Suppressor macrophage (primary cell): ENCODE measurements at regions not wholly inside any gene's neighbourhood (a gene's known extent, or its start where the extent isn't known, plus 50 kb on each side); places are given as distances from the start of the nearest gene placed in this dataset.
"Not testable (repeated sequence)": the region's sequence is repeated elsewhere in the genome, so short reads cannot be mapped to it uniquely, and the experiment has no call there.

ENCODE experiments used
- DNase-seq, 4 experiments: peaks; one replicate each; pipeline ENCODE4 v3.0.0-alpha.2; 2020 to 2022

DNA sequence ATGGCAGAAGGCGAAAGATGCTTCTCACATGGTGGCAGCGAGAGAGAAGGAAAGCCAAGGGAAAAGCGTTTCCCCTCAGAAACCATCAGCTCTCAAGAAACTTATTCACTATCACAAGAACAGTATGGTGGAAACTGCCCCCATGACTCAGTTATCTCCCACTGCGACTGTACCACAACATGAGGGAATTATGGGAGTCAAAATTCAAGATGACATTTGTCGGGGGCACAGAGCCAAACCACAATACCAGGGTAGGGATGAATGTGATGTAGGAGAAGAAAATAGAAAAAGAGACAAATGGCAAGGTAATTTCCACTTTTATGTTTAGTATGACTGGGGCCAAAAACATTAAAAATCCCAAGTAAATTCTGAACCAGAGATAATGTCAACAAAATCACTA is 216.8 kb downstream of the TRIM36 start:
- DNase-seq, result no peak

DNA sequence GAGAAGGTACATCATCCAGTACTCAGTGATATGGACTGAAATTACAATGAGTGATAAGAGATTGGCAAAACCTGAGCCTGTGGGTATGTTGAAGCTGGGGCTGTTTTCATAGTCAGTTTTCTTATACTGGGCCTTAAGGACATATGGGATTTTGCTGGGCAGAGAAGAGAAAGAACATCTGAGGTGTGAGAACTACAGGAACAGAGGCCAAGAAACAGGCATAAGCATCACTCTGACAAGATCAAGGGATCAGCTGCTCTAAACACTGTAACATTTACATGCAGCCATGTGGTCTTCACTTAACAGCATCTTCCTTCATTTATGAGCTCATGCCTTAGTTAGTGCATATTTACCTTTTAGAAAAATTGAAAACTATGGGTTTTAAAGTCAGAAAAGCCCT is 220.0 kb downstream of the TRIM36 start:
- DNase-seq, result no peak

DNA sequence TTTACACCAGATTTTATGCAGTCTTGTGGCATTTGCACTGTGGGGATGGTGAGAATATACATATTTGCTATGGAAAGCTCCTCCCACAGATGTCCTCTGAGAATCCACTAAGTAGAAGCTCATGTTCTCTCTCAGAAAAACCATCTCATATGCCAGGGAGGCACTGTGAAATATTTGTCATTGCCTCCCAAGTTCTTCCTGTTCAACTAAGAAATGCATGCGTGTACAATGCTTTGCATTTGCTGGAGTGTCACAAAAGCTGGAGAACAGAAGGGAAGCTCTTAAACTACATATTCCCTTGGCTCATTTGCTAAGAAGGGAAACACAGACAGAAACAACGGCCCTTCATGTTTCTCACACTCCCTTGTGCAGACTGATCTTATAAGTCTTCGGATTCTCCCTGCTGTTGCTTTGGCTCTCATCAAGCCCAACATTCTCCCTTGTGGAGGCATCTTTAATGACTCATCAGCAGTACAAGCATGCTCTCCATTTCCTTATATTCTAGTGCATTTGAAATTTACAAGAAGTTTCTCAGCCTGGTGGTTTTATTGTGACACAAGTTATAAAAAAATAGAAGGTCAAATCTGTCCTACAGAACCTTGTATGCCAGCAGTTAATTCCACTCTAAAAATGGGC is 220.6 kb downstream of the TRIM36 start:
- DNase-seq, result no peak

DNA sequence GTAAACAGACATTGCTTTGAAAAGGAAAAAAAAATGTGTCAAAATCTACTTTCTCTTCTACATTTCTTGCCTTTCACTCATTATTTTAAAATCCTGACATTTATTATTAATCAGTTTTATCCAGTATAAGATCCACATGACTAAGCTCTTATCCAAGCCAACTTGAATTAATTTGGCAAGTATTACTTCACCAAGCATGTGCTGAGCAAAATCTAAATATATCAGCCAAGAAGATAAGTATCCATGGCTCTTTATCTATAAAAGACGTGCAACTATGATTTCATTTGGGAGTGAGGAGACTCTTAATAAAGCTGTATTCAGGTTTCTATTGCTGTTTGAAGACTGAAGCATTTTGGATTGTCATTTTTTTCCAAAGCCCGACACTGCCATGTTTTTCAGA is 221.3 kb downstream of the TRIM36 start:
- no peak for DNase-seq

DNA sequence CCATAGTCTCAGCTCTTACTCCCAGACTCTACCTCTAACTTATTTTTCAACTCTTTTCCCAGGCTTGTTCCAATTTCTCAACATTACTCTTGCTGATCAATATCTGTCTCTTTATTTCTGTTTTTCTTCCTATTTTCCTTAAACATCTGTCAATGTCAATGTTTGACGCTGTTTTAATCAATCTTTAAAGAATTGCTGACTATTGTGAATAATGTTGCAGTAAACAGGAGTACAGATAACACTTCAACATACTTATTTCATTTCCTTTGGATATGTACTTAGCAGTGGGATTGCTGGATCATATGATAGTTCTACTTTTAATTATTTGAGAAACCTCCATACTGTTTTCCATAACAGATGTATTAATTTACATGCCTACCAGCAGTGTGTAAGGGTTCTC is 229.0 kb downstream of the TRIM36 start:
- no peak for DNase-seq

DNA sequence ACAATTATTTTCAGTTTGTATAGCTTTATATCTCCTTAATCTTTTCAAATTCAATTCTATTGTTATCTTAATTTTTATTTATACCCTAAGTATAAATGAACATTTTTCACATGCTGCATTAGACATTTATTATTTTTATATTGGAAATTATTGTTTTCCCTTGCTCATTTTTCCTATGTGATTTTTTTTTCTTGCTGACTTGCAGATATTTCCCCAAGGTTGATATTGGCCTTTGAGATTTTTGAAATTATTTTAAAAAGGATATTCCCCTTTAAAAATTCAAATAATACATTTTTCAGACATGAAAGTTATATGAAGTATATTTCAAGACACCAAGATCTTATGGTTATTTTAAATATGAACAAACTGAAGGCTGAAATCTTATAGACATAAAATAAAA is 234.2 kb downstream of the TRIM36 start:
- DNase-seq, result no peak

DNA sequence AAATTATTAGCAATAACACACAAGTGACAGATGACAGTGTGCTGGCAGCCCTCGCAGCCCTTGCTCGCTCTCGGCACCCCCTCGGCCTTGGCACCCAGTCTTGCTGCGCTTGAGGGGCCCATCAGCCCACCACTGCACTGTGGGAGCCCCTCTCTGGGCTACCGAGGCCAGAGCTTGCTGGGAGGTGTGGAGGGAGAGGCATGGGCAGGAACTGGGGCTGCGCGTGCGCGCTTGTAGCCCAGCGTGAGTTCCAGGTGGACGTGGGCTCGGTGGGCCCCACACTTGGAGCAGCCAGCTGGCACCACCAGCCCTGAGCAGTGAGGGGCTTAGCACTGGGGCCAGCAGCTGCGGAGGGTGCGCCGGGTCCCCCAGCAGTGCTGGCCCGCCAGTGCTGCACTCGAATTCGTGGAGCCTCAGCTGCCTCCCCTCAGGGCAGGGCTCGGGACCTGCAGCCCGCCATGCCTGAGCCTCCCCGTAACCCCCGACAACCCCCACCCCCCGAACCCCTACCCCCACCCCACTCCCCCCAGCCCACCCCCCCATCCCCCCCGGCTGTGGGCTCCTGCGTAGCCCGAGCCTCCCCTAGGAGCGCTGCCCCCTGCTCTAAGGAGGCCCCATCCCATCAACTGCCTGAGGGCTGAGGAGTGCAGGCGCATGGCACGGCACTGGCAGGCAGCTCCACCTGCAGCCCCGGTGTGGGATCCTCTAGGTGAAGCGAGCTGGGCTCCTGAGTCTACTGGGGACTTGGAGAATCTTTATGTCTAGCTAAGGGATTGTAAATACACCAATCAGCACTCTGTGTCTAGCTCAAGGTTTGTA is 240.9 kb downstream of the TRIM36 start:
- no peak for DNase-seq

DNA sequence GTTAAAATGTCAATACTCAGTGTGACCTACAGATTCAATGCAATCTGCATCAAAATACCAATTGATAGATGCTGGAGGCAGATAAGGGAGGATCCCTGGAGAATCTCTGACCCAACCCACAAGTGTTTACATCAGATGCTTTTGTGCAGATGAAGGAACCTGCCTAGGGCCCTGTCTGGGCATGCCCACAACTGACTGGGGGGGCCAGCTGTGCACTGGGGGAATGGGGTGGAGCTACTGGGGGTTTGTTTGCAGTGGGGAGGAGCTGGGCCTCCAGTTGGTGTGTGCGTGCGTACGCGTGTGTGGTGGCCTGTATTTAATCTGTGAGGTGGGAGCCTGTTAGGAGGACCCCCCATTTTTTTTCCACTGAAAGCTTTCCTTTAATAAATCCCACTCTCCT is 244.9 kb downstream of the TRIM36 start:
- DNase-seq, result no peak

DNA sequence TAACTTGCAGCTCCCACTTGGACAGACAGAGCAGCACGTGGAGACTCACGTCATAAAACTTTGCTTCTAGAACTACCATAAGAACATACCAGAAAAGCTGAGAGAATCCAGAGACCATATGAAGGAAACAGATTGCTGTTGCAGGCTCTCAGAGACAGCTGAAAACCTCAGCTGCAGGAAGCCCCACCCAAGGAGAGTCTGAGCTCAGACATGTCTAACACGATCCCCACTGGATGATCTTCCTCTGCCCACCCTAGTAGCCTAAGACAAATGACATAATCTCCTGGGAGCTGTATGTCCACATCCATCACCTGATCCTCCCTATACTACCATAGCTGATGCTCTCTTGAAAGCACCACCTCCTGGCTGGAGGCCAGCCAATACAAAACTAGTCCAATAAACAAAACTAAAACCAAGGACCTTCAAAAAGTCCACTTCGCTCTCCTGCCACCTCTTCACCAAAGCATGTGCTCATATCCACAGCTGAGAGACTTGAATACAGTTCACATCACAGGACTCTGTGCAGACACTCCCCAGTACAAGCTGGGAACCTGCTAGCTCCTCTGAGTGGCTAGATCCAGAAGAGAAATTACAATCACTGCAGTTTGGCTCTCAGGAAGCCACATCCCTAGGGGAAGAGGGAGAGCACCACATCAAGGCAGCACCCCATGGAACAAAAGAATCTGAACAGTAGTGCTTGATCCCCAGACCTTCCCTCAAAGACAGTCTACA is 257.4 kb downstream of the TRIM36 start:
- no peak for DNase-seq

DNA sequence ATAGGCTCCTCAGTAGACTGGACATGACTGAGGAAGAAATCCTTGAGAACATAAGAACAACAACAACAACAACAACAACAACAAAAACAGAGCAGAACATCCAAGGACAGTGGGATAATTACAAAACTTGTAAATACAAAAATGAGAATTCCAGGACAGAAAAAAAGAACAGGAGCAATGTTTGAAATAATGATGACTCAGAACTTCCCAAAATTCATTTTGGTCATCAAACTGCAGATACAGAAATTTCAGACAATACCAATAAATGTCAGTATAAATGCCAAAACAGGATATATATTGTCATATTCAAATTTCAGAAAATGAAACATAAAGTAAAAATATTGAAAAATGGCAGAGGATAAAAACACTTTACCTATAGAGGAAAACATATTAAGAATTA is 259.0 kb downstream of the TRIM36 start:
- DNase-seq, result no peak

DNA sequence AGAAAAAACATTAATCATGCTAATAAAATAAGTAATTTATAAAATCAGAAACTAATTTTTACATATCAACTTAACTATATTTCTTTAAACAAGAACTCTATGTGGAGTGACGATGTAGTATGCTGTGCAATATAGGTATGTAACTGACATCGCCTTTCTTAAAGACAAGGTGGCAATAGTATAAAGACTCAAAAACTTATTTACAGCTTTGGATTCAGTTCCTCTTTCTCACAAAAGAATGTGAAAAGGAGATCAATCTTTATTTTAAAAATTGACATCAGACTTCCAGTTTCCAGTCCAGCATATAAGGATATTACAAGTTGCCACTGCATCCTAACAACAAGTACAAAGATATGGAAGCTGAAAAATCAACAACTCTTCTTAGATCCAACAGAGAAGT is 260.3 kb downstream of the TRIM36 start:
- no peak for DNase-seq

DNA sequence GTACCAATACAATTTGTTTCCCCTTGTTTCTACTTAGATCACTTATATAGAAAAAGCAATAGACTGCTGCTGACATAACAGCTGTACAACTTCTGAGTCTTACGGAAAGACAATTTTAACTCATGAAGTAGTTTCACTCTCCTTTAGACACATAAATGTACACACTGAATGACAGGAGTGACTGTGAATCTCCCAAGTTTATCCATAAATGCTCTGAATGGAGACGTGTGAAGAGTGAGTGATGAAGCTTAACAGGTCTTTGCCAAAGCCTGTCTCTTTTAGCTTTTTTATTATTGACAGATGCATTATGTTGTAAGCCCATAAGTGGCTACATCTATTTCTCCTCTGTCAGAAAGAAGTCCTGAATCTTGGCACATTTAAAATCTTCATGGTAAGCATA is 265.9 kb downstream of the TRIM36 start:
- DNase-seq, result no peak

DNA sequence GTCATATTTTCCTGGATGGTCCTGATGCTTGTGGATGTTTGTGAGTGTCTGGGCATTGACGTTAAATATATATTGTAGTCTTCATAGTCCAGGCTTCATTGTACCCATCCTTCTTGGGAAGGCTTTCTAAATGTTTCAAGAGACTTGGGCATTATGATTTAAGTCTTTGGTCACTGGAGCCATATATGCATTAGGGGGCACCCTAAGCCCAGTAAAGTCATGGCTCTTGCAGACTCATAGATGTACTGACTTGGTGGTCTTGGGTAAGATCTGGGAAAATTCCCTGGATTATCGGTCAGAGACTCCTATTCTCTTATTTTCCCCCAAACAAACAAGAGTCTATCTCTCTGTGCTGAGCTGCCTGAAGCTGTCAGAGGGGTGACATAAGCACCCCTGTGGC is 271.1 kb downstream of the TRIM36 start:
- DNase-seq, result no peak

DNA sequence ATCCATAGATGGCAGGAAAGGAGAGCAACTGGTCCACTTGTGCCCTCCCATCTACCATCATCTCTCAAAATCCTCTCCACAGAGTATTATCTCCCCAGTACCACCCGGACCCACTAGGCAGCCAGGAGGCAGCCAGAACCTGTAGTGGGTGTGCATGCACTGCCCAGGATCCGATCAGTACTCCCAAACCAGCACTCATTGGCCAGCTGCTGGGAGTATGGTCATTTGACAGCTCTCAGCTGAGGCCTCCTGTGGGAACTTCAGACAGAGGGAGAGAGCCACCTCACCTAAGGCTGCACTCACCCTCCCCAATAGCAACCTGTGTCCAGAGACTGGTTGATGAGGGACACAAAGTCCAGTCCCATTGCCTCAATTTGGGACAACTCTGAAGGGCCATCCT is 286.0 kb downstream of the TRIM36 start:
- DNase-seq, result no peak

DNA sequence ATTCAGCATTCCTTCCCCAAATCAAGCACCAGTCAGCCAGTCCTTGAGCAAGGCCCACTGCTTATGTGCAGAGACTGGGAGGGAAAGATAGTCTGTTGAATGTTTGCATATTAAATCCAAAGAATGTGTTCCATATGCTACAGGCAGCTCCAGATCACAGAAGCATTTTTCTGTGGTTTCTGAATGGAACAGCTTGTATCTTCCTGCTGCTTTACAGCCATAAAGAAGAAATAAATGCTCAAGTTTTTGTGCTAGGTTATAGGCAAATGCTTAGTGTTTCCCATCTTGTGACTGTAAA is 310.3 kb downstream of the TRIM36 start:
- no peak for DNase-seq

DNA sequence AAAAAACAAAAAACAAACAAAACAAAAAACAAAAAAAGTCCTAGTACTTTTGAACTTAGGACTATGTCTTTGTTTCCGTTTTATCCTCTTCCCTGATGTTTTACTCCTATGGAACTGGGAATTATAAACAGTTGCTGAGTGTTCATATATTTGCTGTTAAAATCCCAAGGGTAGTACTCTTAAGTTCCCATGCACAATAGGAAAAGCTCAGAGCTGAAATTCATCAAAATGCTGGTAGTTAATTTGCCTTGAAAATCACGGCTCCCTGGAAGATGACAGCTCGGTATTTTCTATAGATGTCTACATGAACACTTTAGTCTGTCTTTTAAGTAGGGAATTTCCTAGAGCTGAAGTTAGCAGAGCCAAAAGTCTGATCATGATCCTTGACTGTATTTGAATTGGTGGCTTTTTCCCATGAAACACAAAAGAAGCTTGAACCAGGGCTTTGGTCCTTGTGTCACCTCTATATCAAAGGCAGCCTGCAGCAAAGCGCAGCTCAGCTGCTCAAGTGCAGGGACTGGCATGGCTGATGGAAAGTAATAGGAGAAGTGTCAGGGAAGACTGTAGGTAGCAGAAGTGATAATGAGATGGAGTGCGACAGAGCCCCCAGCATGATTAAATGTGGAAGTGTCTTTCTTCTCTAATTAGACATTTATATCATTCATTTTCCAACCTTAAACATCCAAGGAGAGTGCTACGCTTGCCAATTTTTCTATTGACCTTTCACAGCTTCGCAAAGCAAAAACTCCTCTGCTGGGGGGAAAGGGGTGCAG is 310.9 kb downstream of the TRIM36 start:
- DNase-seq, result no peak

DNA sequence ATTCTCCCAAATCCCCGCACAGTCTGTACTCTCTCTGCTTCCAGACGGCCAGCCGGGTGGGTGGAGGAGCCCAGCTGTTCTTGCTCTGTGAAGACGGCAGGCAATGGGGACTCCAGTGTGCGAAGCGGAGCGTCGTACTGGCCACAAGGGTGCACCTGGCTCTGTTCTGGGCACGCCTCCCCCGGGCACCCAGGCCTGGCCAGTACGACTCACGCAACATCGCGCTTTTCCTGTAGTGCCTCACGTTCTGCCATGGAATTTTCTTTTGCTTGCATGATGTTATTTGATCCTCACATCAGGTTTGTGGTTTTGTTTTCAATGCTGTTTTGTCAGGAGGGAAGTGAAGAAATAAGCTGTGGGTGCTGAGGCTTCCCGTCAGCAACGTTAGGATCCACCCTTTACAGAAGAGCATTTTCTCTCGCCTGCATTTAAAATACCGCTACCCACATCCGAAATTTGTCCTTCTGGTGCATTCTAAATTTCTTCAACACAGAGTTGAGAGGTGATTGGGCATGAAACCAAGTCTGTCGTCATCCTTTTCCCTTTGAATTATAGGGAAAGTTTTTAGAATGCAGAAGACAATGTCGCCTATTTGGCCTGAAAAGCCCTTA is 311.7 kb downstream of the TRIM36 start:
- peak; percentile 45 to 64 (median 58) for DNase-seq

DNA sequence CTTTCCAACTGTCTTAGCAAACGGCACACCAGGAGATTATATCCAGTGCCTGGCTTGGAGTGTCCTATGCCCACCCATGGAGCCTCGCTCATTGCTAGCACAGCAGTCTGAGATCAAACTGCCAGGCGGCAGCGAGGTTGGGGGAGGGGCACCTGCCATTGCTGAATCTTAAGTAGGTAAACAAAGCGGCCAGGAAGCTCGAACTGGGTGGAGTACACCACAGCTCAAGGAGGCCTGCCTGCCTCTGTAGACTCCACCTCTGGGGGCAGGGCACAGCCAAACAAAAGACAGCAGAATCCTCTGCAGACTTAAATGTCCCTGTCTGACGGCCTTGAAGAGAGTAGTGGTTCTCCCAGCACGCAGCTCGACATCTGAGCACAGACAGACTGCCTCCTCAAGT is 325.0 kb downstream of the TRIM36 start:
- DNase-seq, result not testable (repeated sequence)

DNA sequence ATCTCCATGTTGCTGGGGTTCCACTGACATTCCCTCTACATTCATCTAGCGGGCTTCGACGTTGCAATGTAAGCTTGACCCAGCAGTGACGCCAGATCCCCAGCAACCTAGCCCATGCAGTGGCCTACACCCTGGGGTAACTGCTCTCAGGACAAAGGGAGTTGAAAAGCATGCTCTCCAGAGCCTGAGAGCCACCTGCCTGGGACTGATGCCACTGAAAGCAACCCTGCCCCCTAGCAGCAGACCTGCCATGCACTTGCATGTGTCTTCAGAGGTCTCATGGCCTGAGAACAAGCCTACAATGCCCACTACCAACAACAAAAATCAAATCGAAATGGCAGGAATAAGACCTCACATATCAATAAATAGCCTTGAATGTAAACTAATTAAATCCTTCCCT is 330.3 kb downstream of the TRIM36 start:
- no peak for DNase-seq

DNA sequence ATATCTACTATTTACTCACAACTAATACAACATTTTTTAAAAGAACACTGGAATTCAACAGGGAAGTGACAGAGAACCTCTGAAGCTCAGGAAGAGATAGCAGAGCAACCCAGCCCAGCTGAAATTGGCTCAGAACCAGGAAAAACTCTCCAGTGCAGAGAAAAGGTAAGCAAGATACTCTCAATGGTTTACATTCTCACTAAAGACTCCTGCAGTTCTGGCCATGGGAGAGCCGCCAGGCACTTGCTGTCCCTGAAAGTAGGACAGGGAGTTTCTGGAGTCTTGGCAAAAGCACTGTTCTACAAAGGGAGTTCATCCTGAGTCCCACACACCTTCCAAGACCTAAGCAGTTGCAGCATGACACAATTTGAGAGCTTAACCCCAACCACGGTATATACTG is 330.8 kb downstream of the TRIM36 start:
- DNase-seq, result no peak

DNA sequence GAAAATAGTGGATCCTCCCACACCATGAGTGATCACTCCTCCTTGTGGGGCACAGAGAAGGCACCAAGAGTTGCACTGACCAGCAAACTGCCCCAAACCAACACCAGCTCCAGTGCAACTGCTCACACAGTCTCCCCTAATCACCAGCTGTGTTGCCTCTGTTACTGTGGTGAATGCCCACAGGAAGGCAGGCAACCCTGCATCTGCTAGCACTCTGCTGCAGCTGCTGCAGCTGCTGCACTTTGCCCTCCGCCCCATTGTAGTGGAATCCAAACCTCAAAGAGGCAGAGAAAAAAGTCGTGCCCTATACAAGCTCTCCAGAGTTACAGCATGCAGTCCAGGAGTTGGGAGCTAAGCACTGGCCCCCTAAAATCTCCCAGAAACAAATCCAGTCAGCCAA is 339.6 kb downstream of the TRIM36 start:
- no peak for DNase-seq

DNA sequence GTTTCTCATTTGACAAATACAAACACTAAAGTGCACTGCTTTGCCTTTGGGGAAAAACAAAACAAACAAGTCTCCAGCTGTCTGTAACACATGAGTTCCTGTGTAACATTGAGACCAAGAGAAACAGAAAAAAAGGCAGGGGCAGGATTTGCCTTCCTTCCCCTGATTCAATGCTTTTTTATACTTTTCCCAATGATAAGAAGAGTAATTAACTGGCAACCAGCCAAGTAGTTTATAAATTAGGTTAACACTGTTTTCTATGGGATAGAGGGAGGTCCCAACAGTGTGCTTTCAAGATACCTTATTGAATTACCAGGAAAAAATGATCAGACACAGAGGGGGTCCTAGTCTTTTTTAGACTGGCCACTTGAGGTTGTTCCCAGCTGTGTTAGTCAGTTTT is 346.8 kb downstream of the TRIM36 start:
- DNase-seq, result no peak

DNA sequence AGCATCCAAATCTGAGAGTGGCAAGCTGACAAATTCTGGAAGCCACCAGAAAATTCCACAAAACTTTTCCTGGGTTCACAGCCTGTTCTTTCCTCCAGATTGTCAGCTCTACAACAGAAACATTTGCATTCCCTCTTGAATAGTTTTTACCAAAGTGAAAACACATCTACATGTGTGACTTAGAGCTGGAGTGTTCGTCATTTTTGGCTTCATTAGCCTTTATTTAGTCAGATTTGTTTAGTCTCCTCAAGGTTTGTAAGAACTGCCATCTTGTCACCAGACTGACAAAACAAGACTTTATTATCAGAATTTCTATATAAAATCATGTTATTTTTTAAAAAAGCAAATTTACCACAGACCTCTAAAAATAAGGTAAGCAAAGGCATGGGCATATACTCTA is 347.3 kb downstream of the TRIM36 start:
- DNase-seq, result no peak
